CD4-positive, alpha-beta T cell treated with Interleukin-21 for 1 hour (primary cell): ENCODE measurements at regions not wholly inside any gene's neighbourhood (a gene's known extent, or its start where the extent isn't known, plus 50 kb on each side); places are given as distances from the start of the nearest gene placed in this dataset.
"Not testable (repeated sequence)": the region's sequence is repeated elsewhere in the genome, so short reads cannot be mapped to it uniquely, and the experiment has no call there.

Experiments used
- DNase-seq: peaks from one replicate; pipeline ENCODE4 v3.0.0-alpha.2; 2020

DNA sequence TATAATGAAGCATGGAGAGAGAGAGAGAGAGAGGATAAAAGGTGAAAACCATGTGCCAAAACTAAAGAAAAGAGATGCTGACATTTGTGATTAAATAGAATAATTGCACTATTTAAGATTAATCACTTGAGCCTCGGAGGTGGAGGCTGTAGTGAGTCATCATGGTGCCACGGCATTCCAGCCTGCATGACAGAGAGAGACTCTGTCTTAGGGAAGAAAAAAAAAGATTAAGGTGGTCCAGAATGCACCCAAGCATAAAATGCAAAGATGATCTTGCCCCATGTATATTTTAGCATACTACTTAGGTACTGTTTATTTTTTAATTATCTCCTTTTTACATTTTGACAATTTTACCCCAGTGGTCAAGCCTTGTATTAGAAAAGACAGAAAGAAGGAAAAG lies 742.5 kb downstream of the SPATA31A1 start:
- not testable (repeated sequence) for DNase-seq

DNA sequence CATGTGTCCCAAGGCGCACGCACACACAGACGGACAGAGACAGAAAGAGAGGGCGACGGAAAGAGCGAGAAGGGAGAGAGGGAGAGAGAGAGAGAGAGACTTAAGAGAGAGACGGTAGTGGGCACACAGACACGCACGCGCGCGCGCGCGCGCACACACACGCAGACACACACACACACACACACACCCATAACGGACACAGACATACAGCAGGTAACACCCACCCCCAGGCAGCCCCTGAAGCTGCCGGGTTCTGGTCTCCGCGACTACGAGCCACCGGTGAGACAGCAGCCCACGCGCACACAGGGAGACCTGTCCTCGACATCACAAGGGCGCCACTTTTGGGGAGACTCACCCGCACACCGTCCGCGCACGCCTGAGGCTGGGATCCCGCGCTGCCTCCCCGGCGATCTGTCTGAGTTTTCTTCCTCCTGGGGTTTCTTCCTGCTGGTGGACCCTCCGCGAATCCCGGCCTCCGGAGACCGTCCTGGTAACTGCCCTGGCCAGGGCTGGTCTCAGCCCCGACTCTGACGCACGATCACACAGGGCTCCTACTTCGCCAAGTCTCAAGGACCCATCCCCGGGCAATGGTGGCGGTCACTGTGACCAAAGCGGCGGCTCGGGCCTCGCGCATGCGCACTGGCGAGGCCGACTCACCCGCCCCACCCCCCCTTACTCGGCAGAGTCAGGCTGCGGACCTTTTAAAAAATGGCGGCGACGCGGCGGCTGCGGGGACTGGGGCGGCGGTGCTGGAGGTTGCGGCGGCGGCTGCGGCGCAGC lies 750.7 kb downstream of the SPATA31A1 start:
- peak; percentile 49 for DNase-seq

DNA sequence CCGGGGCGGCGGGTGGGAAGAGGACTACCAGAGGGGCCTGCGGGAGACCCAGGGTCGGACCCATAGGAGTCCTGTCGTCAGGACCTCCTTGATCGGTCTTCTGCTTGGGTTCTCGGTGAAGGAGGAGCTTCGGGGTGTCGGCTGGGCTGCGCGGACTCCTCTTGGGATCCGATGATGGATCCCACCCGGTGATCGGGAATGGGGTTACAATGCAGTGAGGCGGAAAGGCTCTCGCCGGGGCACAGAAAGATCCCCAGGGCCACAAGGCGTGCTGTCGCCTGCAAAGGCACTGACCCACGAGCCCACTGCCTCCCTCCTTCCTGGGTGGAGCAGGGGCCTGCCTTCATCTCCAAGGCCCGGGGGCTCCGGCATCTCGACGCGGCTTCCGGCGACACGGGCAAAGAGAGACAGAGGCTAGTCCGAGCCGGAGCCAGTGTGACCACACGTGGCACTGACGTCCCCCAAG lies 751.3 kb downstream of the SPATA31A1 start:
- DNase-seq: not testable (repeated sequence)

DNA sequence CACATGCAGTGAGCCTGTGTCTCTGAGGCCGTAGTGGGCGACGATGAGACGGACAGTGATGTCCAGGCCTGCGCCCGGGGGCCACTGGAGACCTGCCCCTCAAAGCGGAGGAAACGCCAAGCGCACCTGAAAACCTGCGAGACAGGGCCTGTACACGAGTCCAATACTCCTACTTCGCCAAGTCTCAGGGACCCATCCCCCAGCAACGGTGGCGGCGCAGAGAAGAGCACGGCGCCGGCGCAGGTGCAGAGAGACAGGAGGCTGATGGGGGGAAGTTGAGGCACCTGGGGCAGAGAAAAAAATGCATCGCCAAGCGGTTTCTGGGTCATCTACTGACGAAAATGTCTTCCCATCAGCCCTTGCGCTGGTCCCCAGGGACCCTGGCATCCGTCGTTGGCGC lies 751.8 kb downstream of the SPATA31A1 start:
- not testable (repeated sequence) for DNase-seq

DNA sequence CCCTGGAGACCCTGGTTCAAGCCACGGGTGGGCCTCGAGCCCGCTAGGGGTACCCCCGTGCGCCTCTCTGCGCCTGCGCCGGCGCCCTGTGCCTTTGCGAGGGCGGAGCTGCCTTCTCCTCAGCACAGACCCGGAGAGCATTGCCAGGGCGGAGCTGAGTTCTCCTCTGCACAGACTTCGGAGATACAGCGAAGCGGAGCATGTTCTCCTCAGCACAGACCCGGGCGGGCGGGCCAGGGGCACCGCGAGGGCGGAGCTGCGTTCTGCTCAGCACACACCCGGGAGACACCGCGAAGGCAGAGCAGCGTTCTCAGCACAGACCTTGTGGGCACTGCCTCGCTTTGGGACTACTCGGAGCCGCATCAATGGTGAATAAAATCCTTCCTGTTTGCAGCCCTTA lies 753.0 kb downstream of the SPATA31A1 start:
- DNase-seq: not testable (repeated sequence)

DNA sequence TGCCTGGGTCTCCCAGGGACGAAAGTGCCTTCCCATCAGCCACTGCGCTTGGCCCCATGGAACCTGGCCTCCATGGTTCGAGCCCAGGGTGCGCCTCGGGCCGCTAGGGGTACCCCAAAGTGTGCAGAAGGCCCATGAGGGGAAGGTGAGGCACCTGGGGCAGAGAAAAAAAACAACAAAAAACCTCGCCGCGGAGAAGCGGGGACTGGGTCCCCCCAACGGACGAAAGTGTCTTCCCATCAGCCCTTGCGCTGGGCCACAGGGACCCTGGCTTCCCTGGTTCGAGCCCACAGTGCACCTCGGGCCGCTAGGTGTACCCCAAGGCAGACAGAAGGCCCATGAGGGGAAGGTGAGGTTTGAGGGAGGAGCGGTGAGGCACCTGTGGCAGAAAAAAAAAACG lies 755.3 kb downstream of the SPATA31A1 start:
- DNase-seq: not testable (repeated sequence)

DNA sequence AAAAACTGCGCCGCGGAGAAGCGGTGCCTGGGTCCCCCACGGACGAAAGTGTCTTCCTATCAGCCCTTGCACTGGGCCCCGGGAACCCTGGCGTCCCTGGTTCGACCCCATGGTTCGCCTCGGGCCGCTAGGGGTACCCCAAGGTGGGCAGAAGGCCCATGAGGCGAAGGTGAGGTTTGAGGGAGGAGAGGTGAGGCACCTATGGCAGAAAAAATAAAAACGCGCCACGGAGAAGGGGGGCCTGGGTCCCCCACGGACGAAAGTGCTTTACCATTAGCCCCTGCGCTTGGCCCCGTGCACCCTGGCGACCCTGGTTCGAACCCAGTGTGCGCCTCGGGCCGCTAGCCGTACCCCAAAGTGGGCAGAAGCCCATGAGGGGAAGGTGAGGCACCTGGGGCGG lies 756.1 kb downstream of the SPATA31A1 start:
- DNase-seq: not testable (repeated sequence)

DNA sequence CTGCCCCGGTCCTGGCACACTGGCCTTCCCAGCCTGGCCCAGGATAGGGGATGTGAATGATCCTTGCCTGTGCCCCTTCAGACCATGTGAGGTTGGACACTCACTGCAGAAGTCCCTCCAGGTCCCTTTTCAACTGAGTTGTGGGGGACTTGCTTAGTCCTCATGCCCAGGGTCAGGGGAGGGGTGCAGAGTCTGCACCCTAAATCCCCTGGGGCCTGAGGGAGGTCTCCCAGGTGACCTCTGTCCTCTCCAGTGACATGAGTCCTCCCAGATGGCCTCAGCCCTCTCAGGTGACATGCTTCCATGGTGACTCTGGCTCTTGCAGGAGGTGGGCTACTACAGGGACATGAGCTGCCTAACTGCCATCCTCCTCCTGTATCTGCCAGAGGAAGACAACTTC lies 775.1 kb downstream of the SPATA31A1 start:
- DNase-seq: not testable (repeated sequence)

DNA sequence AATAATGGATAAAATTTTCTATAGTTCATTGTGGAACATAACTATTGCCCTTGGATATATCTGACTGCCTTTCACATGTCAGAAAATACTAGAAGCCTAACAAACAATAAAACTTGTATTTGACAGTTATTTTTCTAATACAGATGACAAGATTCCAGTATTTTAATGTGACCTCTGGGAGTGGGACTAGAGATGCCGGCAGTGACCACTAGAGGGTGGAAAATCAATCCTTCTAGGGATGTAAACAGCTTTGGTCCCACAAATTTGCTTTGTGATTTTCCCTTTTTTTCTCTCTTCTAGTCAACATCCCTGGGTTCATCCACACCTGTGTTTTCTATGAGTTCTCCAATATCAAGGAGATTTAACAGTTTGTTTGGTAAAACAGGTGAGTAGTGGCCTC lies 813.7 kb downstream of the SPATA31A1 start:
- not testable (repeated sequence) for DNase-seq

DNA sequence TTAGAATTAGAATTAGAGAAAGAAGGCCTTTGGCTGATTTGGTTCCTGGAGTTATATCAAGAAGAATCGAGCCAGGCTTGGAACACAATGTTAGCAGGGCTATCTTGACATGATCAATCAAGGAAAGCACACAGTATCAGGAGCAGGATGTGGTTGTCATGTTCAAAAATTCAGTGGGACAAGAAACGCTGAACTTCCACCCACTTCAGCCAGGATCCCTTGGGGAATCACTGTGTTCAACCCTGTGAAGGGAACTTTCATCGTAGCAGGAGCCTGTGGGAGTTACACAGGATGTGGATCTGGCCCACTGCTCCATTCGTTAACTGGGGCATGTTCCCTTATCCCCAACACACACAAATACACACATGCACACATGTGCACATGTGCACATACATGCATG lies 817.8 kb downstream of the SPATA31A1 start:
- not testable (repeated sequence) for DNase-seq

DNA sequence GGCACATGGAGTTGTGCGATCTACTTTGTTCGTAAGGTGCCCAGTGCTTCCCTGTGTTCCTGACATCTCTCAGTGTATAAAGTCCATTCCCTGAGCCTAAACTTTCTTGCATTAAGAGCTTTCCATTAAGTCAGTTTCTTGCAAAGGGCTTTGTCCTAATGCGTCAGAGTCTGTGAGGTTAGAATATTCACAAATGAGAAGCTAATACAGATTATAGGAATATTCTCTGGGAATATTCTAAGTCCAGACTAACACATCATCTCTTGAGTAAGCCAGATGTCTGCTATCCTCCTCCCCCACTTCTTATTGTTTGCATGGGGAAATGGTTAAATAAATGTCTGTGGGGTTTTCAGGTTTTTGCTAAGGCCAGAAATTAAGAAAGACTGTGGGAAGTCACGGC lies 818.6 kb downstream of the SPATA31A1 start:
- not testable (repeated sequence) for DNase-seq

DNA sequence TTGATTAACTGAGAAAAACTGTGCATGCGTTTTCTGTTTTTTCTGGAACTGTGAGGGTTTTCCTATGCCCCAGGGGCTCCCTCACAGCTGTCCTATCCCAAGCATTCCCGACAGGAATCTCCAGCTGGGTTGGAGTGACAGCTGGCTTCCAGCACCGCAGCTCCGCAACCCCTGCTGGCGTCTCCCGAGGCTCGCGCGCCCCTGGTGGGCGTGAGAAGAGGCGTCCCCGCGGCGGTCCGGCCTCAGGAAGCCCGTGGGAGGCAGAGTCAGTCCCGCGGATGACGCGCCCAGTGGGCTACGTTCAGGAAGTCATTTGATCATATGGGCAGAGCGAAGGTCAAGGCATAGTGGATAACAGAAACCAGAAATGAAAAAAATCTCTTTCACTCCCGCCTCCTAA lies 821.9 kb downstream of the SPATA31A1 start:
- DNase-seq: not testable (repeated sequence)

DNA sequence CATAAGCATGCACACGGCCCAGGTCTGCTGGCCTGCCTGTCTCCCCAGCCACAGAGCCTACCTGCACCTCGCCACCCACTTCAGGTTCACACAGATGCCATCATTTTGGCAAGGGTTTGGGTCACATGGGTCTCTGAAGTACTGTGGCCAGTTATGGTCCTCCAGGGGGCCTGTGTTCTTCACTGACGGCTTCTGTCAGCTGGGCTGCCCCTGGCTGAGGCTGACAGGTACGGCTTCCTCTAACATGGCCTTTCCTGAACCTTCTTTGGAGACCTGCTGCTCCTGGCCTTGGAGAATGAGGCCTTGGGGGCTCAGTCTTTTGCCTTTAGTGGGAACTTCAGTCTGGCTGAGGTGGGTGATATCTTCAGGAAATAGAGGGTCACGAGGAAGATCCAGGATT lies 835.9 kb downstream of the SPATA31A1 start:
- not testable (repeated sequence) for DNase-seq

DNA sequence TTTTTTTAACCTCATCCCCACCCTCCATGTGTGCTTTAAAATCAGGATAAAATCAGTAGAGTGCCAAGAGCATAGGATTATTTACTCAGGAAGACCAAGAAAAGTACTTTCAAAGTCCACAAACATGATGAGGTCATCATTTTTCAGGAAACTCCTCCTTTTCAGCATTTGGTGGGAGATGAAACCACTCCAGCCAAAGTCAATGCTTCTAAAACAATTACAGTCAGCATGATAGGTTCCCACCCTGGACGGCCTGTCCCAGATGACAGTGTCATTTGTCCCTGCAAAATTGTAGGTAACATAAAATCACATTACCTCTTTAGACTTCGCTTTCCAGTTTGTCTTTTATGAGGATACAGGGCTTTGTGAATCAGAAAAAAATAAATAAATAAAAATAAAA lies 836.7 kb downstream of the SPATA31A1 start:
- not testable (repeated sequence) for DNase-seq

DNA sequence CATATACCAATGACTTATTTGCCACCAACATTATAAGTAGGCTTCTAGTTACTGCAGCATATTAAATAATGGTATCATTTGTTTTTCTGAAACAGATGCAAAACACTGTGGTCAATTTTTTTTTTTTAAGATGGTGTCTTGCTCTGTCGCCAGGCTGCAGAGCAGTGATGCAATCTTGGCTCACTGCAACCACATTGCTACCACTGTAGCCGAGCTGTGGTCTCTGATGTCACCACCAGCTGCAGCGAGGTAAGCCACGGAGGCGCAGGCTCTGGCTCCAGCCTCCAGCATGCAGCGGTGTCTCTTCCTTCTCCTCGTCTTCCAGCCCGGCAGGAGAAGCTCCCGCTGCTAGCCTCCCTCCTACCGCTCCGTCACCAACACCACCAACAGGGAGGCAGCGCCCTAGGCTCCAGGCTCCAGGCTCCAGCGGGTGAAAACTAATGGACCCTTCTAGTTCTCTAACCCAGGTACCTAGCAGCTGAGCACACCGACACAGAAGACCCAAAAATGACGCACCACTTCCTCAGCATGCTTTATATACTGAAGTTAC lies 840.8 kb downstream of the SPATA31A1 start:
- DNase-seq: not testable (repeated sequence)

DNA sequence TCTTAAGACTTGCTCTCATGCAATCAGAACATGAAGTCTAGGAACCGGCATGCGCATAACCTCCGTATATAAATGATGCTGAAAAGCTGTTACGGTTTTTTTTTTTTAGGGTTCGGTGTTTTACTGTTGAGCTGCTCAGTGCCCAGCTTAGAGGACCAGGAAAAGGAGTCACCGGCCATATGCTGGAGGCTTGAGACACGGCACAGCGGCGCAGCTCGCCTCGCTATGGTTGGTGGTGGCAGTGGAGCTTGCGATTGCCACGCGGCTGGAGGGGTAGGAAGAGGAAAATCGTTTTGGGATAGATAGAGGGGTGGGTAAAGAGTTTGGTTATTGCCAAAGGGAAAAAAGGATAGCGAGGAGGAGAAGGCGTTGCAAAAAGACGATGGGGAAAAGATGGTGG lies 841.3 kb downstream of the SPATA31A1 start:
- not testable (repeated sequence) for DNase-seq

DNA sequence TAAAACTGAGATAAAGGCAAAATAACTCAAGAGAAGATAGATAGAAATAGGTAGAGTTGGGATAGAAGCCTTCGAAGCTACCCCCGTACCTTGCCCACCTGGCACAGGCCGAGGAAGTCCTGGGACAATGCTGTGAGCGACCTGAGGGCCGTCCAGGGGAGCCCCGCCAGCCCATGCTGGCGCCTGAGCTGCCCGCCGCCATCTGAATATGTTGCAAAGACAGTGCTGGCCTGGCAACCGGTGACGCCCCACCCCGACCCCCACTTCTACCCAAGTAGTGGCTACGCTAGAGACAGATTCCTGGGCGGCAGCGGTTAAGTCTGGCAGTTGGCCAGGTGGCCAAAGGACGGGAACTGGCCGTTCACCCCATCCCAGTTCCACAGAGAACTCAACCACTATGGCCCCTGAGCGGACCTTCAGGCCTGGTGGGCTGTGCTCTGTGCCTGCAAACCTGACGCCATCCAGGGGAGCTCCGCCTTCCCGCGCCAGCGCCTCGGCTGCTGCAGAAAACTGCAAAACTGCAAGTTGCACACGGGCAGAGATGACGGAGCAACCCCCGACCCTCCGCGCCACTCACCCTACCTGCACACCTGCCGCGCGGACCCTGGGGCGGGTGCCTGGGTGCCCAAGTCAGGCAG lies 866.2 kb downstream of the SPATA31A1 start:
- DNase-seq: not testable (repeated sequence)

DNA sequence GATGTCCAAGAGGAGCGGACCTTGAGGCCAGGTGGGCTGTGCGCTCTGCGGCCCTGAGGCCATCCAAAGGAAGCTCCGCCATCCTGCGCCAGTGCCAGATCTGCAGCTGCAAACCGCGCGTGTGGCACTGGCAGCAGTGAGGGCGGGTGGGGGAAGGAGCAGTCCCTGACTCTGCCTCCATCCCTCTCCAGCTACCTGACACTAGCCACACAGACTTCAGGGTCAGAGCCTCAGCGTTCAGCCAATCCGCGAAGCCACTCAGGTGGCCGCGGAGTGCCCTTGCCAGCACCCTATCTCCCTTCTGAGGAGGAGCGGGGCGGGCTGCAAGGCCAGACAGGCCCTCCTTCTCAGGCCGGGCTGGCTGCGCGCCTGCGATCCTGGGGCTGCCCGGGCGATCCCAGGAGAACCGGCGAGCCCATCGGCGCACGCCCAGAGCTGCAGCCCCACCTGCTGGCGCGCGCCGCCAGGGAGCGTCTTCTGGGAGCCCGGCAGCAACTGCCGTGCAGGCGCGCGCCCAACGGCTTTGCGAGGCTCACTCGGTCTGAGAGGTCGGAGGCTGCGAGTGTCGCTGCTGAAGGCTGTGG lies 867.2 kb downstream of the SPATA31A1 start:
- DNase-seq: not testable (repeated sequence)

DNA sequence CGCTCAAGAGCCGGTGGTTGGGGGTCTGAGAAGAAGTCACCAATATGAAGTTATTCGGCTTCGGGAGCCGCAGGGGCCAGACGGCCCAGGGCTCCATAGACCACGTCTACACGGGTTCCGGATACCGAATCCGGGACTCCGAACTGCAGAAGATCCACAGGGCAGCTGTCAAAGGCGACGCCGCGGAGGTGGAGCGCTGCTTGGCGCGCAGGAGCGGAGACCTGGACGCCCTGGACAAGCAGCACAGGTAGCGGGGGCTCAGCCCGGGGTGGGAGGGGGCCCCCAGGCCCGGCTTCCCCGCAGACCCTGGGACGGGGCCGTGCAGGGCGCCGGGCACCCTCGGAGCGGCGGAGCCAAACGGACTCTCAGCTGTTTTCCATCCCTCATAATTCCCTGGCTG lies 867.9 kb downstream of the SPATA31A1 start:
- DNase-seq: not testable (repeated sequence)
